Cardiac septum (tissue), 1 donor: ENCODE measurements at regions not wholly inside any gene's neighbourhood (a gene's known extent, or its start where the extent isn't known, plus 50 kb on each side); places are given as distances from the start of the nearest gene placed in this dataset.

ENCODE experiments used
- DNase-seq: peaks from one replicate; pipeline ENCODE4 v3.0.0-alpha.2; 2020; ENCODE audit warnings: low spot score
- intact Hi-C: fragments of 100-400 bp; cut with DNase I; formaldehyde crosslinking; loops from one replicate; pipeline ENCODE4 v1.14.0; 2022
- donor health status: DM: no; HTN: no; CAD: no.

DNA sequence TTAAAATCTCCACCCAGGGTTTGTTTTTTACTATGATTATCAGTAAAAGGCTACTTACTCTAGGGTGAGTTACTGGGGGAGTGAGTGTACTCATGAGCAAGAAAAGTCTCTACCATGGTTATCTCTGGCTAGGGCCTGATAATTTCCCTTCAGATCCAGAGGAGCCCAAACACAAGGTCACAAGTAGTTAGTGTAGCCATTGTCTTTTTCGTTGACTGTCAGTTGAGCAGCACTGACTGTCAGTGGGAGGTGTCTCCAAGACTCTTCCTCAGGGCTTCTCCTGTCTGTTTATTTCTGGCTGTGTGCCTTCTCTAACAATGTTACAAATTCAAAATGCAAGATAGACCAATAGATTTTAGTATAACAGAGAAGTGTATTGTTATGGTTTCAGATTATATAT lies 181.2 kb upstream of the MIS18BP1 start:
- intact Hi-C loops: no loop called here
- DNase-seq: no peak

- intact Hi-C loops: loop anchor here (2.0 kb wide), 1 partner anchor 100 kb away; no protein-coding TSS in a partner anchor
- DNase-seq: no peak
Observed at GRCh38 chr14:45426685-45427282, 173.8 kb upstream of the MIS18BP1 start.

GRCh38 chr14:45406942-45407341 lies 153.9 kb upstream of the MIS18BP1 start:
- intact Hi-C loops: no loop called here

GRCh38 chr14:45400950-45401640 lies 148.1 kb upstream of the MIS18BP1 start:
- intact Hi-C loops: no loop called here
- no peak for DNase-seq

More at GRCh38 chr14:45406942-45407341, 153.9 kb upstream of the MIS18BP1 start:
- no peak for DNase-seq

DNA sequence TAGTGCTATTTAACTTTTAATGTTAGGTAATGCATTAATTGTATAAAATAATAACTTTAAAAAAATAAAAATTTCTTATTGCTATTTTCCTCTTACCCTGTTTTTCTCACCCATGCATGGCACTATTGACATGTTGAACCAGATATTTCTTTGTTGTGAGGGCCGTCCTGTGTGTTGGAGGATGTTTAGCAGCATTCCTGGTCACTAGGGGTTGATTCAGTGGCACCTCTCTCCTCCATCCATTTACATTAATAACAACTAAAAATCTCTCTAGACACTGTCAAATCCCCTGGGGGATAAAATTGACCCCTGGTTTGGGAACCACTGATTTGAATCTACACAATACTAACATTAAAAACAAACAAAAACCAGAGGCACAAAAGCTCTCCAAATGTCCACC lies 147.5 kb upstream of the MIS18BP1 start:
- DNase-seq: no peak
- intact Hi-C loops: no loop called here

GRCh38 chr14:45381091-45381490 lies 128.1 kb upstream of the MIS18BP1 start:
- DNase-seq: no peak
- intact Hi-C loops: no loop called here

DNA sequence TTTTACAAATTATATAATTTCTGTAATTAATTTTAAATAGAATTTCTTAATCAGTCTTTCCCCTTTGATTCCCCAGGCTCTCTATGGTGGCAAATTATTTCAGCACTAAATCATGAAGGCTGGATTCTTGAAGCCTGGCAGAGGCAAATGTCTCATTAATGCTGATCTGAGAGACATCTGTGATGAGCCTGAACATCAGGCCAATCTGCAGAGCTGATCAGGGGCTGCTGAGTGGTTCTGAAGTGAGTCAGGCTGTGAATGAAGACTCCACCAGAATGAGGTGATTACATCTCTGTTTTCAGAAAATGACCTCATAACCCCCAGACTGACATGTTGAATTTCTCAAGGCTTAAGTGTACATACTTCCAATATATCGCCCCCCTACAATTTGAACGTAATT lies 124.2 kb upstream of the MIS18BP1 start:
- DNase-seq: no peak
- intact Hi-C loops: no loop called here

DNA sequence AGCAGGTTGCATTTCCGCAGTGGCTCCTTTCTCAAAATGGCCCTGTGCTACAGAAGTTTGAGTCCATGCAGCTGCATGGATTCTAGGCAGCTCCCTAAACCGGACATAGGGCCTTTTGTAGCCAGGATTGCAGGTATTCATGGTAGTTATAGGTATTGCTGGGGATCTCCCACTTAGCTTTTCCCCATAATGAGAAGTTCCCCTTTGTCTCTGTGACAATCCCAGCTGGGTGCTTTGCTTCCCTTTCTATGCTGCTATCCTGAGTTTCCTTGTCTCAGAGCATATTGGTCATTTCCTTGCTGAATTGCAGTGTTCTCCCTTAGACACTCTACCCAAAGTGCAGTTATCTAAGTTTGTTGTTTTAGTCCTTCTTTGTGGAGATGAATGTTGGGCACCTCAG lies 120.9 kb upstream of the MIS18BP1 start:
- no peak for DNase-seq
- intact Hi-C loops: no loop called here

GRCh38 chr14:45364565-45365156 lies 111.7 kb upstream of the MIS18BP1 start:
- intact Hi-C loops: no loop called here
- DNase-seq: no peak

- intact Hi-C loops: no loop called here
- DNase-seq: no peak
Observed at GRCh38 chr14:45362505-45362904, 109.5 kb upstream of the MIS18BP1 start.

GRCh38 chr14:45361727-45362126 lies 108.7 kb upstream of the MIS18BP1 start:
- DNase-seq: no peak
- intact Hi-C loops: no loop called here

DNA sequence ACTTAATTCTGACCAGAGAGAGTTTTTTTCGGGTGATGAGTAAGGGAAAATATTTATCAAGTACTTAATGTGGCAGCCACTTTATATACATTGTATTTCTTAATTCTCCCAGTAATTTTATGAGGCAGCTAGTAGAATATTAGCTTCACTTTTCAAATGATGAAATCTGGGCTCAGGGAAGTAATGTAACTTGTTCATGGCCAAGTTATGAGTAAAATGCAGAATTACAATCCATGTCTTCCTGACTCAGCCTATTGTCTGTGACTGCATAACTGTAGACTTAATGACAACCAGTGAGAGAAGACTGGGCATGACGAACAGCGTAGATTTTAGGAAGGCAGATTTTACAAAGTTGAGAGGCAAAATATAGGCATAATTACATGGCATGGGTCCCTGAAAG lies 106.7 kb upstream of the MIS18BP1 start:
- intact Hi-C loops: no loop called here
- no peak for DNase-seq

DNA sequence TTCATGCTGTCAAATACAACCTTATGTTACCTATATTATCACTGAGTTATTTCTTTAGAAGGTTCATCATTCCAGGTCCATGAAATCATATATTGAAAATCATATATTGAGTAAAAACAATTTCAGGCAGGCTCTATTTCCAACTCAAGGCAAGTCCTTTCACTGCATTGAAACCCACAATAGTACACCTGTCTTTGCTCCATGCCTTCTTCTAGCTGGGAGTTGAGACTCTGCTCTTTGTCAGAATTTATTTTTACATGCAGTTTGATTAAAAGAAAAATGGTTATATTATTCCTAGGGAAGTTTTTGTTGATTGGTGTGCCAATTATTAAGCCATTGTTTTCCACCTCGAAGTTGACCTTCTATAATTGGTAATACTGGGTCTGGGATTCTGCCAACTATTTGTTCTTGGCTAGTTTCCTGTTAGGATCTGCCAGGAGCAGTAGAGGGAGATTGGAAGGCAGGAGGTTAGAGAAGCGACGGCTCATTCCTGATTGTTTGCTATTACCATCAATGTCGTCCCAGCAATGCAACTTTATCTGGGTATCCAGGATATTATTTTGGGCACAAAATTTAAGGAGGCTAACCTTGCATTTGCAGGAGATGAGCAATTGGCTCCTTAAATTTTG lies 79.5 kb upstream of the MIS18BP1 start:
- intact Hi-C loops: no loop called here
- no peak for DNase-seq

- no peak for DNase-seq
- intact Hi-C loops: no loop called here
Observed at GRCh38 chr14:45308745-45309397, 55.9 kb upstream of the MIS18BP1 start.
